NCI-H2171 treated with DMSO at 0.1 percent for 48 hours (cell line): ENCODE measurements at regions not wholly inside any gene's neighbourhood (a gene's known extent, or its start where the extent isn't known, plus 50 kb on each side); places are given as distances from the start of the nearest gene placed in this dataset.
"Not testable (repeated sequence)": the region's sequence is repeated elsewhere in the genome, so short reads cannot be mapped to it uniquely, and the experiment has no call there.

Experiments
- DNase-seq: peaks from one replicate; lab custom pipeline; 2025; lab: John Stamatoyannopoulos, UW

DNA sequence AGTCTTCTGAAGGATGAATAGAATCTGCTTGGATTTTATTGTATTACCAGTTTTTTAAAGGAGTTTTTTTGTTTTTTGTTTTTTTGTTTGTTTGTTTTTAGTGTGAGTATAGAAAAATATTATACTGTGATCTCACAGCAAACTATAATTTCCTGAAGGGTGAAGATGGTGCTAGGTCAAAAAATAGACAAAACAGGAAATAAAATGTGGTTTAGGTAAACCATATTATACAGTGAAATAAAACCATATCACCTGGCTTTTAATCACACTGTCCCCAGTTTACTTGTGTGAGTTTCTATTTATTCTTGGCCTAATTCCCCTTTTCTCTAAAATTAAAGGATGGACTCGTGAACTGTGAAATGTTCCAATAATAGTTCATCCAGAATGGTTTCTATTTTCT, 841.3 kb upstream of the CTNND2 start:
- DNase-seq: no peak

DNA sequence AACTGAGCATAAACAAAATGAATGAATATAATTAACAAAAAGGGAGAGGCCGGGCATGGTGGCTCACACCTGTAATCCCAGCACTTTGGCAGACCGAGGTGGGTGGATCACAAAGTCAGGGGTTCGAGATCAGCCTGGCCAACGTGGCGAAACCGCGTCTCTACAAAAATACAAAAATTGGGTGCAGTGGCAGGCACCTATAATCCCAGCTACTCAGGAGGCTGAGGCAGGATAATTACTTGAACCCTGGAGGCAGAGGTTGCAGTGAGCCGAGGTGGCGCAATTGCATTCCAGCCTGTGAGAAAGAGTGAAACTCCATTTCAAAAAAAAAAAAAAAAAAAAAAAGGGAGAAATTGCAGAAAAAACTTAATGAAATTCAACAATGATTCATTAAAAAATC, 839.3 kb upstream of the CTNND2 start:
- no peak for DNase-seq

DNA sequence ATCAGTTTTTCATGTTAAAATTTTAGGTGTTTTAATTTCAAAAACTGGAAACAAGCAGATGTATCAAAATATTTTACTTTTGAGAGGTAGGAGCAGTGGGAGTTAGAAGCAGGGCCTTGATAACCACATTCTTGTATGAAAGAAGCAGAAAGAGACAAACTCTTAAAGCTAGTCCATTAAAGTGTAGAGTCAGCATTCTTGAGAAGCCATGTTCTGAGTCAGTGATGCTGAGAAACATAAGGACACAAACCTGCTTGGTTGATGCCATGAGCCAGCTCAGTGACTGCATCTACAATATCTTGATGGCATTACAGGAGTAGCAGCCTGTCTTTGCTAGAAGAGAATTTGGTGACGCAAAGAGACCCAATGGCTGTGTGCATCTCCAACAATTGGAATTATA, 826.1 kb upstream of the CTNND2 start:
- DNase-seq: no peak

DNA sequence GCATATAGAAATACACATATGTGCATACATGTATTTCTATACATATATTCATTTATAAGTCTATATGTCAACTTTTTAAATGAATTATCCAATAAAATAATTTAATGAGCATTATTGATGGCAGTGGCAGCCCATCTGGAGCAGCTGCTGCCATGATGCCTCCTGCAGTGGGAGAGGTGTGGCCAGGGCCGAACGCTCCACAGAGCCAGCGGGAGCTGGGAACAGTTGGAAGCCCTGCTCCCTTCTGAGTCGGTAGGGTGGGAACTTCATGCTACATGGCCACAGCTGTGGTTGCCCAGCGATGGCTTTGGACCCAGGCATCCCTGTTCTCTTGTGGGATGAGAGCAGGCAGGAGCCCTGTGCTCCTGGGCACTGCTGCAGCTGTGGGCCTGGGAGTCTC, 812.4 kb upstream of the CTNND2 start:
- DNase-seq: no peak

DNA sequence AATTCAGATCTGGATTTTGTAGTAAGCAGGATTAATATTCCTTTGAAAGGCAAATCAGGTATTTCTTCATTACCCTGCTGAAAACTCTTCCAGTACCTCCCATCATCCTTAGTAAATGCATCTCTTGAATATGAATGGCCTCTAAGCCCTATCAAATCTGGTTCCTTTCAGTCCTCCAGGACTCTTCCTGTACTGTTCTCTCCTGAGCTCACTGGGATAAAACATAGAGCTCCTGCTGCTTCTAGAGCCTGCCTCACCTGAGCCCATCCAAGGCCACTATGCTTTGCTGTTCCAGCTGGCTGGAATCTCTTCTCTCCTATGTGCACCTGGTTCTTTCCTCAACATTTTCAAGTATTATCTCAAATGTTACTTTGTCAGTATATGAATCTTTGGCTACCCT, 803.3 kb upstream of the CTNND2 start:
- no peak for DNase-seq

DNA sequence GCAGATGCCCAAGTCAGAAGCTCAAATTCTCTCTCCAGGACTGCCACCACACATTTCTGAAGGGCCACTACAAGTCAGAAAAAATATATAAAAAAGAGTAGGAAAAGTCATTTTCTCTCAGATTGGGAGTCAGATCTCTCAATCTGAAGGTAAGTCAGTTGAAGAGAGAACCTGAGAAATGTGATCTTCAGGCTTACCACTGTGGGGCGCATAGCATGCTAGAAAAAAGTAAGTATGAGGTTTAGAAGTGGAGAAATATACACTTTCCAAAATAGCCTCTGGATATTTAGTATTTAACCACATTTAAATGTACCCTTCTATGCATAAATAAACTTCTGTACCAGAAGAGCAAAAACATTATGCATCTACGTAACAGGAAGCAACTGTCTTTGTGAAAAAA, 800.7 kb upstream of the CTNND2 start:
- no peak for DNase-seq

DNA sequence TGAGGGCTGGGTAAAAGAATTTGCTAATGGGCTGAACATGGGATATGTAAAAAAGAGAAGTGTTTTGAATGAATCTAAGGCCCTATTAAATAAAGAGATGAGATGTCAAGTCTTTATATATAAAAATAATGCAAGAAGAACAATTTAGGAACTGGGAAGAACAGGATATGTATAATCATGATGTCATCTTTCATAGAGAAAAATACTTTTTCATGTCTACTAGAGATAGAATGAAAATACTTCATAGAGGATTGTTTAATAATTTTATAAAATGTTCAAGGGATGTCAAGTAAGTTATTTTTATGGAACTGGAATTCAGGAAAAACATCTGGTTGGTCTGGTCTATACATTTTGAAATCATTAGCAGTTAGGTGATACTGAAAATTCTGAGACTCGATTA, 799.0 kb upstream of the CTNND2 start:
- DNase-seq: no peak

DNA sequence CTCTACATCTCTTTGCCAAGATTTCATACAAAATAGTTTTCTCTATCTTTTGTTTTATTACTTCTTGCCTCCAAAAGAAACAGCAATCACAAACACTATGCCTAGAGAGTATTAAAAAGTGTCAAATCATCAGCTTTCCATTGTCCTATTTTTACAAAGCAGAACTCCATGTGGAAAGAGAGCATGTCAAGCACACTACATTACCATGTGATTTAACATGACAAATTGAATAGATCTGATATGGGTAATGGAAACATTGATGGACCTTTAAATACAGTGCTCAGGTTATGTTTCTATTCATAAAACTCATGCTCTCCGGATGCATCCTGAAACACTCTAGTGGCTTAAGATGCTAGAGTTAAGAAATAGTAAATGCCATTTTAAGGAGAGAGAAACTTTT, 791.4 kb upstream of the CTNND2 start:
- DNase-seq: no peak

DNA sequence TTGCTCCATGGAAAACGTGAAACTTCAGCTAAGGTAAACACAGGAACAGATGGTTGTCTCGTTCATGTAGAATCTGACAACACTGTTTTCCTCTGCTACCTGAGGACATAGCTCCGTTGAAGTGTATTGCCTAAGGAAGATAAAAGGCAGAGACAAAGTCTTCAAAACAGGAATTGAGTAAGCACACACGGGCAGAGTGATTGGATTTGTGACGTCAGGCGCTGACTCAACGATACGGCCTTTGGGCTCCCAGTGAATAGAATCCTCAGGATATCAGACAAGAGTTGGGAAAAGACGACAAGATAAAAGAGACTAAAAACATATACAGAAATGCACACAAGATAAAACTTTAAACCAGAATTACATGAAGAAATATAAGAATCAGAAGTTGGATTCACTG, 787.1 kb upstream of the CTNND2 start:
- DNase-seq: peak; percentile 33

DNA sequence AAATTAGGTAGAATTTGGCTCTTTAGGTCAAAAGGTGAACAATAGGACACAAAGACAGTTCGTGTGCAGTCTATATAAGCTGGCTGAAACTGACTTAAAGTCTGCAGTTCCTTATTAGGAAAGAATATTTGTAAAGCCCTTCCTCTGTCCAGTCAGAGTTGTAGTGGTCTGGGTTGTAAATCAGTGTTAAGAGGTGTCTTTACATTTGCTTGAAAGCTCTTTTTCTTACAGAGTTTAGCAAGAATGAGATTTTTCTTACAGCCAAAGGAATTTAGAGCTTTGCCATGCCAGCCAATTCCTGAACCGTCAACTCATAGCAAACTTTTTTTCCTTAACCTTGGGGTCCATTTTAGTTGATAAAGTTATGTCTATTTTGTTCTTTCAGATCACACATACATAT, 786.1 kb upstream of the CTNND2 start:
- DNase-seq: no peak

DNA sequence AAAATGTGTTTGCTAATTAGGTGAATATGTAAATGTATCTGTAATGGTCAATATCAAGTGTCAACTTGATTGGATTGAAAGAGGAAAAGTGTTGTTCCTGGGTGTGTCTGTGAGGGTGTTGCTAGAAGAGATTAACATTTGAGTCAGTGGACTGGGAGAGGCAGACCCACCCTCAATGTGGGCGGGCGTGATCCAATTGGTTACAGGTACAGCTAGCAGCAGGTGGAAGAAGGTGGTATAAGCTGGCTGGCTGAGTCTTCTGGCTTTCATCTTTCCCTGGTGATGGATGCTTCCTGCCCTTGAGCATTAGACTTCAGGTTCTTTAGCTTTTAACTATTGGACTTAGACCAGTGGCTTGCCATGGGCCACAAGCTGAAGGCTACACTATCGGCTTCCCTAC, 779.0 kb upstream of the CTNND2 start:
- DNase-seq: no peak

DNA sequence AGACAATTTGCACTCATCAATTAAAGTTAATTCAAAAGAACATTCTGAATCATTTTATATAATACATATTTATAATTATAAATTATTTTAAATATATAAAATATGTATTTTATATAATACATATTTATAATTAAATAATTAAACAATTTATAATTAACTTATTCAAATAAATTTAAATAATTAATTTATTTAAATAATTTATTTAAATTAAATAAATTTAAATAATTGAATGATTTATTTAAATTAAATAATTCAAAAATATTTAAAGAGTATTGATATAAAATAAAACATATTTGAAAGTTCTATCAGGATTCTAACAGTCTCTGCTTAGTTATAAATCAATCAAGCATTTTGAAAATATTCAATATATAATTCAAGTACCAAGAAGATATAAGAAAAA, 775.5 kb upstream of the CTNND2 start:
- DNase-seq: no peak

DNA sequence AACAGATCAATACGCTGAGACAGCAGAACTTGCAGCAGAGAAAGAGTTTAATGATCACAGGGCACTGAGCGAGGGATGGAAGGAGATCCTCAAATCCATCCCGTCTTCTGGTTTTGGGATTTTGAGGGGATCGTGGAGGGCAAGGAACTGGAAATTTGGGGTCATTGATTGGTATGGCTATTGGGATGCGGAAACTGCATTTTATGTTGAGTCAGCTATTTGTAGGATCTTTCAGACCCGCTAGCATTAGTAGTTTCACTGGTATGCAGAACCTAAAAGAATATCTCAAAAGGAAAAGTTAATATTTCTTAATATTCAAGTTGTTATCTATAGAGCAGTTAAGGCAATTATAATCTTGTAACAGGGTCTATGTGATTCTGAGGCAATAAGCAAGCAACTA, 771.7 kb upstream of the CTNND2 start:
- no peak for DNase-seq

DNA sequence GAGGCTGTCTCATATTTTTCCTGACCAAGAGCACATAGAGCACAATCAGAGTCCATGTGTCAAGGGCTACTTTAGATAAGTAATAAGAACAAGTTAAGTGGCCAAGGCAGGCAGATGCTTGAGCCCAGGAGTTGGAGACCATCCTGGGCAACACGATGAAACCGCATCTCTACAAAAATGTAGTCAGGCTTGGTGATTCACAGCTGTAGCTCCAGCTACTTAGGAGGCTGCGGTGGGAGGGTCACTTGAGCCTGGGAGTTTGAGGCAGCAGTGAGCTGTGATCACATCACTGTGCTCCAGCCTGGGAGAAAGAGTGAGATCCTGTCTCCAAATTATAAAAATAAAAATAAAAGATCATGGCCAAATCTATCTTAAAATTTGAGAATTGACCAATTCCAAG, 767.9 kb upstream of the CTNND2 start:
- DNase-seq: no peak

DNA sequence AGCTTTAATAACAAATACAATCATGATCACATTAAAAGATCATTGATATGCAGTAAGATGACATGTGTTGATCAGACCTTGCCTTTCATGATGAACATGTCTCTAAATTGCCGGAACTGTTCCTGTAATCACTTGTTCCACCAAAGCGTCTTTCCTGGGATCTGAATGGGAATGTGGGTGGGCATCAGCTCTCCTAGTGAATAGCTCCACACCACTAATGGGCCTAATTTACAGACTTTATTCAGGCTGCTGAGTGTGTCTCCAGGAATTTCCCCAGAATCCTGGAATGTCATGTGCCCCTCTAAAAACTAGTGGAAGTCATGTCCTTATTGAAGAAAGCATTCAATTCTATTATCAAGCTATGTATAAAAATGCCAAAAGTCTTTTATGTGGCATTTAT, 765.1 kb upstream of the CTNND2 start:
- DNase-seq: no peak

DNA sequence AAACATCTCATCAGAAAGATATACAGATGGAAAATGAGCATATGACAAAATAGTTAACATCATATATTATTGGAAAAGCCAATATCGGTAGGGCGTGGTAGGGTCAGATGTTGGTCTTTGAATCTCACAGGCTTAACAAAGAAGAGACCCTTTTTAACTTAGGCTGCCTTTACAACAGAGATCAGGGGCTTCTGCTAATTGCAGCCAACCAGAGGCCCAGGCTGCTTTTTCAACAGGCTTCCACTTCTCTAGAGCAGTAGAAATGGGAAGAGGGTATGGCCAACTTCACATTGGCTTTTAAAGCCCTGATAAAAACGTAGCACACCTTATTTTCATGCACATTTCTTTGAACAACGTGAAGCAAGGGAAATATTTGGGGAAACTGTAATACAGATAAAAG, 764.3 kb upstream of the CTNND2 start:
- no peak for DNase-seq

DNA sequence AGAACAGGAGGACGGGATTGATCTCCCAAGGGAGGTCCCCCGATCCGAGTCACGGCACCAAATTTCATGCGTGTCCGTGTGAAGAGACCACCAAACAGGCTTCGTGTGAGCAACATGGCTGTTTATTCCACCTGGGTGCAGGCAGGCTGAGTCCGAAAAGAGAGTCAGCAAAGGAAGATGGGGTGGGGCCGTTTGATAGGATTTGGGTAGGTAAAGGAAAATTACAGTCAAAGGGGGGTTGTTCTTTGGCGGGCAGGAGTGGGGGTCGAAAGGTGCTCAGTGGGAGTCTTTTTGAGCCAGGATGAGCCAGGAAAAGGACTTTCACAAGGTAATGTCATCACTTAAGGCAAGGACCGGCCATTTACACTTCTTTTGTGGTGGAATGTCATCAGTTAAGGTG, 763.6 kb upstream of the CTNND2 start:
- DNase-seq: not testable (repeated sequence)

DNA sequence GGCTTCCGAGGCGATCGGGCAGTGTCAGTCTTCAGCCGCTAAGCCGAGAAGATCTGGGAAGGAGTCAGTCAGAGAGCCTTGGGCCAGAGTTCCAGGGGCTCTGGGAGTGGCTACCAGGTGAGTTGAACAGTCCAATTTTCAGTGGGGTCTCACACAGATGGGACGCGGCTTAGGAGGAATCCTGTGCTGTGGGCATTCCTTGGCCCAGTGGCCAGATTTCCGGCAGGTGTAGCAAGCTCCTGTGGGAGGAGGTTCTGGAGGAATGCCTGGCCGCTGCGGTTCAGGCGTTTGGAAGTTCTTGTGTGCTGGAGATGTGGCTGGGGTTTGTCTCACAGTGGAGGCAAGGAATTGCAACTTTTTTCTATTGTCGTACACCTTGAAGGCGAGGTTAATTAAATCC, 761.5 kb upstream of the CTNND2 start:
- DNase-seq: not testable (repeated sequence)

DNA sequence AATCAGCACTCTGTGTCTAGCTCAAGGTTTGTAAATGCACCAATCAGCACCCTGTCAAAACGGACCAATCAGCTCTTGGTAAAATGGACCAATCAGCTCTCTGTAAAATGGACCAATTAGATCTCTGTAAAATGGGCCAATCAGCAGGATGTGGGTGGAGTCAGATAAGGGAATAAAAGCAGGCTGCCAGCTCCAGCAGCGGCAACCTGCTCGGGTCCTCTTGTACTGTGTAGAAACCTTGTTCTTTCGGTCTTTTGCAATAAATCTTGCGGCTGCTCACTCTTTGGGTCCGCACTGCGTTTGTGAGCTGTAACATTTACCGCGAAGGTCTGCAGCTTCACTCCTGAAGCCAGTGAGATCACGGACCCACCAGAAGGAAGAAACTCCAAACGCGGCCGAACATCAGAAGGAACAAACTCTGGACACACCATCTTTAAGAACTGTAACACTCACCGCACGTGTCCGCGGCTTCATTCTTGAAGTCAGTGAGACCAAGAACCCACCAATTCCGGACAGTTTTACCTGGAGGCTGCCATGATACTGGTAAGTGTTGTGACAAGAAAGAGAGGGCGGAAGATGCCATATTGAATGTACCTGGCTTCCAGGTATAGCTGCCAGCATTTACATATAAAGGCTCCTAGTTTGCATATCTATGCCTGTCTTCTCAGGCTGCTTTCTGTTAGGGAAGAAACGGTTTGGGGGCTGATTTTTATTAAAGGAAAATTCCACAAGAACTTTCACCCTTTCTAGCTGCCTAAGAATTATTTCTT, 758.5 kb upstream of the CTNND2 start:
- no peak for DNase-seq

DNA sequence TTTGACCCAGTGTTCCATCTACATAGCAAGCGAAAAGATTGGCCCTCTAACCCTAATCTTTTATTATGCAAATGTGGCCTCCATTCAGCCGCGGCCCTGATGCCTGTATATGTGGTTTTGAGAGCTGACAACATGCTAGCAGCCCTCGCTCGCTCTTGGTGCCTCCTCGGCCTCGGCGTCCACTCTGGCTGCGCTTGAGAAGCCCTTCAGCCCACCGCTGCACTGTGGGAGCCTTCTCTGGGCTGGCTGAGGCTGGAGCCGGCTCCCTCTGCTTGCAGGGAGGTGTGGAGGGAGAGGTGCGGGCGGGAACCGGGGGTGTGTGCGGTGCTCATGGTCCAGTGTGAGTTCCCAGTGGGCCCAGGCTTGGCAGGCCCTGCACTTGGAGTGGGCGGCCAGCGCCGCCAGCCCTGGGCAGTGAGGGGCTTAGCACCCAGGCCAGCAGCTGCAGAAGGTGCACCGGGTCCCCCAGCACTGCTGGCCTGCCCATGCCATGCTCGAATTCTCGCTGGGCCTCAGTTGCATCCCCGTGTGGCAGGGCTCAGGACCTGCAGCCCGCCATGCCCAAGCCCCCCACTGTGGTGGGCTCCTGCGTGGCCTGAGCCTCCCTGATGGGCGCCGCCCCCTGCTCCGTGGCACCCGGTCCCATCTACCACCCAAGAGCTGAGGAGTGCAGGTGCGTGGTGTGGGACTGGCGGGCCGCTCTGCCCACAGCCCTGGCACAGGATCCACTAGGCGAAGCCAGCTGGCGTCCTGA, 757.5 kb upstream of the CTNND2 start:
- no peak for DNase-seq

DNA sequence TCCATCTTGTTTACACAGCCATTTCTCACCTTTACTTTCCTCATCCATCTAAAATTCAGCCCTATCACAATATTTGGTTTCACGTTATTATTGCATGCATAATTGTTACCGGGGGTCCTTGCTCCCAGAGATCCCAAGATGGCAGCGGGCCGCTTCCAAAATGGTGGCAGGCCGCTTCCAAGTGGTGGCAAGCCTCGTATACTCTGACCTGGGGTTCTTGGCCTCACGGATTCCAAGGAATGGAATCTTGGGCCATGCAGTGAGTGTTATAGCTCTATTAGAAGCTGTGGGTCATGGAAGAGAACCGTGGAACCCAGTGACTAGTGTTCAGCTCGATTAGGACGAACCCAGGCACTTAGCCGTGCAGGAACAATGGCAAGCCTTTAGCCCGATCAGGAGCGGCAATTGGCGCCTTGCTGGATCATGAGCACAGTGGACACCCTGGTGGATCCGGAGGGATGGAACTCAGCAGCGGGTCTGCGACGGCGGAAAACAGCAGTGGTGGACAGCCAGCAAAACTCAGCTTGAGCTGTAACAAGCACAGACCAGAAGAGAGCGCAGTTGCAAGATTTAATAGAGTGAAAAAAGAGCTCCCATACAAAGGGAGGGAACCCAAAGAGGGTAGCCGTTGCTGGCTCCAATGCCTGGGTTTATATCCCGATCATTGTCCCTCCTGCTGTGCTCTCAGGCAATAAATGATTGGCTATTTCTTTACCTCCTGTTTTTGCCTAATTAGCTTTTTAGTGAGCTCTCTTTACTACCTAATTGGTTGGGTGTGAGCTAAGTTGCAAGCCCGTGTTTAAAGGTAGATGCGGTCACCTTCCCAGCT, 756.2 kb upstream of the CTNND2 start:
- DNase-seq: not testable (repeated sequence)

DNA sequence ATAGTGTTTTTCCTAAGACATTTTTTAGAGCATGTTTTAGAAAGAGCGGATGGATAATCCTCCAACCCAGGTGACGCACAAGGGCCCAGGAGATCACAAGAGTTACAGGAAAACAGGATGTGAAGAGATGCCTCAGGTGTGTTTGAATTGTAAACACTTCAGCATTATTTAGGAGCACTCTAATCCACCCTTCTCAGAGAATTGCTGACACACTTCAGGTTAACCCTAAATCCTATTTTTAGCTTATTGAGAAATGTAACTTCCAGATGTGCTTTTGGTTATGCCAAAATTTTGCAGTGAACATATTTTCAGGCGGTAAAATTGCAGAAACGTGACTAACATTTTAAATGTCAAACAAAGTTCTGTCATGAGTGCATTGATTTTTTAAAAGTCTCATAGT, 755.4 kb upstream of the CTNND2 start:
- no peak for DNase-seq

DNA sequence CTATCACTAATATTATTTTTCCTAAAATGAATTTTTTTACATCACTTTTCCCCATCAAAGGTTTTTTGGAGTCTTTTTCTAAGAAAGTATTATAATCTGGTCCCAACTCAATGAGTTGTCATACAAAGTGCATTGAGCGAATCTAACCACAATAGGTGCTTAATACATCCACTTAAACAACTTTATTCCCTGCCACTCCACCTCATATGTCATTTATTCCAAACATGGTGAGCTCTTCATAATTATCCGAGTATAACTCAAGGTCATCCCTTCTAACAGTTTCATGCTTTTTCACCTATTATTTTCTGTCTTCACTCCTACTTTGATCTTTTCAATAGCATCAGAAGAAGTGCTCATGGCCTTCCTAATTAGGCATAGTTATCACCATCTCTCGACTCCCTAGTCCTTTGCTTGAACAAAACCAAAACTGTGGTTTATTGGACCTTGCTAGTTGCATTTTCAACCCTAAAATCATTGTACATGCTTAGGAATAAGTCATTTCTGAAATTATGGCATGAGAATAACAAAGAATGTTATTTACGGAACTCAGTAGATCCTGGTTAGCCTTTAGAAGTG, 754.7 kb upstream of the CTNND2 start:
- no peak for DNase-seq
